ENCODE measurements at regions not wholly inside any gene's neighbourhood (a gene's known extent, or its start where the extent isn't known, plus 50 kb on each side); places are given as distances from the start of the nearest gene placed in this dataset.

DNA sequence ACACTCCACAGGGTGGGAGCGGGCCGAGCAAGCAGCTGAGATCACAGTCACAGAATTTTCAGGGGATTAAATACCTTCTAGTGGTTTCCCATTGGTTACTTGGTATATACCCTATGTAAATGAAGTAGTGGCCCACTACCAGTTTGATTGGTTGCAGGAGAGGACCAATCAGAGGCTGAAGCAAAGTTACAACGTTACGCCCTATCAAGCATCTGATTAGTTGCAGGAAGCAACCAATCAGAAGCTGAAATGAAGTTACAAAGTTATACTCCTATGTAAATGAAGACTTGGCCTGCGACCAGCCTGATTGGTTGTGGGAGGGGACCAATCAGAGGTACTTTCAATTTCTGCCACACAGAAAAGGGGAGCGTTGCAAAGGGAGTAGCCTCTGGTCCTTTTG is 474.0 kb downstream of the COG6 start:
- TF ChIP-seq, protein P1, sequence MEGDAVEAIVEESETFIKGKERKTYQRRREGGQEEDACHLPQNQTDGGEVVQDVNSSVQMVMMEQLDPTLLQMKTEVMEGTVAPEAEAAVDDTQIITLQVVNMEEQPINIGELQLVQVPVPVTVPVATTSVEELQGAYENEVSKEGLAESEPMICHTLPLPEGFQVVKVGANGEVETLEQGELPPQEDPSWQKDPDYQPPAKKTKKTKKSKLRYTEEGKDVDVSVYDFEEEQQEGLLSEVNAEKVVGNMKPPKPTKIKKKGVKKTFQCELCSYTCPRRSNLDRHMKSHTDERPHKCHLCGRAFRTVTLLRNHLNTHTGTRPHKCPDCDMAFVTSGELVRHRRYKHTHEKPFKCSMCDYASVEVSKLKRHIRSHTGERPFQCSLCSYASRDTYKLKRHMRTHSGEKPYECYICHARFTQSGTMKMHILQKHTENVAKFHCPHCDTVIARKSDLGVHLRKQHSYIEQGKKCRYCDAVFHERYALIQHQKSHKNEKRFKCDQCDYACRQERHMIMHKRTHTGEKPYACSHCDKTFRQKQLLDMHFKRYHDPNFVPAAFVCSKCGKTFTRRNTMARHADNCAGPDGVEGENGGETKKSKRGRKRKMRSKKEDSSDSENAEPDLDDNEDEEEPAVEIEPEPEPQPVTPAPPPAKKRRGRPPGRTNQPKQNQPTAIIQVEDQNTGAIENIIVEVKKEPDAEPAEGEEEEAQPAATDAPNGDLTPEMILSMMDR (IDR thresholded peaks at IDR 0.05), result no peak
- TF ChIP-seq EP300 (IDR thresholded peaks at IDR 0.05), result no peak
- TF ChIP-seq POLR2A (IDR thresholded peaks at IDR 0.05), result no peak
